GM18517 (cell line): ENCODE measurements at regions not wholly inside any gene's neighbourhood (a gene's known extent, or its start where the extent isn't known, plus 50 kb on each side); places are given as distances from the start of the nearest gene placed in this dataset.

ENCODE experiments used
- ATAC-seq: cut with Tn5 transposase; IDR thresholded peaks from one replicate; pipeline ENCODE4 v1.9.1; 2021; ENCODE audit warnings: mild to moderate bottlenecking, moderate library complexity; ENCODE audit not compliant: unreplicated experiment

GRCh38 chr5:171676286-171676944 lies 109.2 kb upstream of the SMIM23 start:
- ATAC-seq = no peak

GRCh38 chr5:171678646-171679045 lies 107.0 kb upstream of the SMIM23 start:
- no peak for ATAC-seq

GRCh38 chr5:171680485-171680884 lies 105.1 kb upstream of the SMIM23 start:
- ATAC-seq = no peak

- no peak for ATAC-seq
These were observed 104.6 kb upstream of the SMIM23 start for GRCh38 chr5:171681061-171681460.

- no peak for ATAC-seq
These were observed 103.9 kb upstream of the SMIM23 start for GRCh38 chr5:171681677-171682076.

- no peak for ATAC-seq
These were observed 102.8 kb upstream of the SMIM23 start for GRCh38 chr5:171682801-171683200.

- ATAC-seq = no peak
These were observed 101.4 kb upstream of the SMIM23 start for GRCh38 chr5:171684169-171684568.

GRCh38 chr5:171688696-171689495 lies 96.7 kb upstream of the SMIM23 start:
- no peak for ATAC-seq

GRCh38 chr5:171689853-171690417 lies 95.7 kb upstream of the SMIM23 start:
- no peak for ATAC-seq

GRCh38 chr5:171692107-171692506 lies 93.5 kb upstream of the SMIM23 start:
- ATAC-seq = no peak

GRCh38 chr5:171692936-171693335 lies 92.7 kb upstream of the SMIM23 start:
- ATAC-seq = no peak

- no peak for ATAC-seq
These were observed 92.2 kb upstream of the SMIM23 start for GRCh38 chr5:171693412-171693811.

GRCh38 chr5:171695804-171696203 lies 89.8 kb upstream of the SMIM23 start:
- ATAC-seq = no peak

- ATAC-seq = no peak
These were observed 88.2 kb upstream of the SMIM23 start for GRCh38 chr5:171697221-171698102.

GRCh38 chr5:171700318-171700912 lies 85.2 kb upstream of the SMIM23 start:
- no peak for ATAC-seq

- no peak for ATAC-seq
These were observed 84.5 kb upstream of the SMIM23 start for GRCh38 chr5:171701100-171701541.

GRCh38 chr5:171702135-171702770 lies 83.4 kb upstream of the SMIM23 start:
- ATAC-seq = no peak

GRCh38 chr5:171703146-171703545 lies 82.5 kb upstream of the SMIM23 start:
- no peak for ATAC-seq

- no peak for ATAC-seq
These were observed 80.6 kb upstream of the SMIM23 start for GRCh38 chr5:171705036-171705435.

- no peak for ATAC-seq
These were observed 79.7 kb upstream of the SMIM23 start for GRCh38 chr5:171705830-171706468.
